ENCODE measurements at regions not wholly inside any gene's neighbourhood (a gene's known extent, or its start where the extent isn't known, plus 50 kb on each side); places are given as distances from the start of the nearest gene placed in this dataset.

DNA sequence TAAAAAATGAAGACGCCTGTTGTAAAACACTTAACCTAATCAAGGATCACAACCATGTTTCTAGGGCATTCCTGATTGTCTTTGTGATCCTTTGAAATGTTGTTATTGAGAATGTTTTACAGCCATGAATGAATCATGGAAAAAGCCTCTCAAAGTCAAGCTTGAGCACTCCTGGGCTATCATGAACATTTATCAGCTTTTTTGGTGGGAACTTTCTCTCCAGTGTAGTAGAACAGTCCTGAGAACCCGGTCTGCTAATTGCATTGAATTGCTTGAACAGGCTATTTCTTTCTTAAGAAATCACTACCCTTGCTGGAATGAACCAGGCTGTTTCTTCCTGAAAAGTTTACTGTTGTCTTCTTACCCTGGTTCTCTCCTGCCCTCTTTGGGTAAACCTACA is 516.5 kb downstream of the FGF9 start:
- ChIA-PET POLR2A (no interaction called here), CTCF (interaction anchor here (0.6 kb wide), 1 partner anchor 8 kb away, joined by 4 read pairs; no protein-coding TSS in a partner anchor)
- DNase-seq, result no peak
- H3K36me3 Mint-ChIP-seq, result peaks cover 1% of the 10 kb centered on the region
- H3K9me3 Mint-ChIP-seq, result no peaks in the 10 kb centered on the region
- no peak overlapping the region for H3K27ac Mint-ChIP-seq
- intact Hi-C loops (cut with micrococcal nuclease), result no loop called here
- peaks cover 2% of the 10 kb centered on the region for H3K4me1 Mint-ChIP-seq (ENCODE audit: low read depth)
- no peak overlapping the region for H3K4me3 Mint-ChIP-seq
- H3K27me3 Mint-ChIP-seq, result peaks cover 2% of the 10 kb centered on the region

DNA sequence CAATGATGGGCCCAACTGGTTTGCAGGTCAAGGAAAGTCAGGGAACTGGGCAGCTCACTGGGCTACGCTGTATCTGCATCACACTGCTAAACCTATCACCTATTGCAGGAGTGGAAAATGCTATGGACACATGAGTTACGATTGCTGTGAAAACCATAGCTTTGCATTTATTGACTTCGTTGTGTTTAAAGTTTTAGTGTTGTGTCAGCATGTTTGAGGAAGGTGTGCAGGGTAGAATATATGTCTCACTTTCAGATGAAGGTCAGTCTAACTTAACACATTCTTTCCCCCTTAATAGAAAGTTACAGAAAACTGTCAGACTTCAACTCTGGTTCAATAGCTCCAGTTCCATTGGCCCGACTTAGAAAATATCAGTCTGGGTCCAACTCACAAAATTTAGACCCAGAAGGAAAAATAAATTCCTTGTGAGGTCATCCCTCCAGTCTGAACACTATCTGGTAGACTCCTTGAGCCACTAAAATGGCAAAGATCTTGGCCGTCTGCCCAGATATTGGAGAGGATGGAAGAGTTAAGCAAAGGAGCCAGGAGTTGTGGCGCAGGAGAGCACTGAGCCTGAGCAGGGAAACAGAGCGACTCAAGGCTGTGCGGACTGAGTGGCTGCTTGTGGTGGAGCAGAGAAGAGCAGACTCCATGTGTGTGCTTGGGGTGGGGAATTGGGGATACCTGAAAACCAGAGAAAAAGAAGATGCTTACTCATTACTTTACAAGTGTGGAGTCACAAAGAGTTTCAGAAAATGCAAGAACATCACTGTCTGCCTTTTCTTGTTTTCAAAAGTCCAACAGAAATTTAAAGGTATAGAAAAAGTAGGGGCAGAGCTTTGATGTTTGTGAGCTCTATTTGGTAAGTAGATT is 518.5 kb downstream of the FGF9 start:
- CTCF ChIA-PET, result no interaction called here
- peaks cover 2% of the 10 kb centered on the region for H3K27me3 Mint-ChIP-seq
- intact Hi-C loops (cut with micrococcal nuclease), result no loop called here
- H3K27ac Mint-ChIP-seq, result no peak overlapping the region
- DNase-seq, result no peak
- POLR2A ChIA-PET, result no interaction called here
- H3K4me1 Mint-ChIP-seq (ENCODE audit: low read depth), result peaks cover 2% of the 10 kb centered on the region
- no peaks in the 10 kb centered on the region for H3K36me3 Mint-ChIP-seq
- H3K4me3 Mint-ChIP-seq, result no peak overlapping the region
- H3K9me3 Mint-ChIP-seq, result no peaks in the 10 kb centered on the region

DNA sequence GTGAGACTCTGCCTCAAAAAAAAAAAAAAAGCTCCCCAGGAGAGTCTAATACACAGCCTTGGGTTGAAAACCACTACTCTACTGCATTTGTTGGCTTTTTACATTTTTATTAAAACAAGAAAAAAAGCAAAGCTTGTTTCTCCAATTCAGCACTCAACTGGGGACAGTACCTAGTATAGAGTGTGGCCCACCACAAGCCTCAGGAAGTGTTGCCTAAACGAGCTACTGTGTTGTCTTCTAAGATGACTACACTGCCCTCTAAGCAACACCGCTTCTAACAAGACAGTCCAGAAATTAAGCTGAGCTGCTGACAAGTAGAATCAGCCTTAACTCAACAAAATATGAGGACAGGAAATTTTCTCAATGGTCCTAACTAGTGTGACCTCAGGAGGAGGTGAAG is 522.2 kb downstream of the FGF9 start:
- ChIA-PET POLR2A (no interaction called here), CTCF (no interaction called here)
- peaks cover 2% of the 10 kb centered on the region for H3K27me3 Mint-ChIP-seq
- no peaks in the 10 kb centered on the region for H3K4me1 Mint-ChIP-seq (ENCODE audit: low read depth)
- intact Hi-C loops (cut with micrococcal nuclease), result no loop called here
- no peak overlapping the region for H3K27ac Mint-ChIP-seq
- no peak for DNase-seq
- H3K9me3 Mint-ChIP-seq, result no peaks in the 10 kb centered on the region
- H3K36me3 Mint-ChIP-seq, result no peaks in the 10 kb centered on the region
- no peak overlapping the region for H3K4me3 Mint-ChIP-seq

DNA sequence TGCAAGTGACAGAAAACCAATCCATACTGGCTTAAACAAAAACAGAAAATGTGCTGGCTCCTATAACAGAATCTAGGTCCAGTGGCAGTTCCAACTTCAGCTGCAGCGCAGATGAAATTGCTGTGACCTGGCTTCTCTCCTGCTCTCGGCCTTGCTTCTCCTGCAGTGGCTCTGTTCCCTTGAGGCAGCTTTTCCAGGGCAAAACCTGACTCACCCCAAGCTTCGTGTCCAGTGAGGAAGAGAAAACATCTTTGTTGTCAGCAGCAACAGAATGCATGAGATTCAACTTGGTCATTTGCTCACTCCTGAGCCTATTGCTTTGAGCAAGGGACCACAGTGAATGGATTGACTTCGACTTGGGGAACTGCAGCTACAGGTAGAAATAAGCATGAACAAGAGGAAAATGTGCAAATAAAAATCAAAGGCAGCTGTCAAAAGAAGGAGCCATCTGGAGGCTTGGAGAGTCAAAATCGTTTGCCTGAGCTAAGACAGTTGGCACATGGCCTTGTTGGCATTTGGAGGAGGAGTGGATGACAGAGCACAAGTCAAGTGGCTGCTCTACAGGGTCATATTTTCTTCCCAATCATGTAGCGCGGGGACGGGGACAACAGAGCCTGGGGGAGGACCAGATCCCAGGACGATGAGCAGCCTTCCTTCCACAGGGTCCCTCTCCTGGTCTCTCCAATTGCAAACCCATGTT is 523.4 kb downstream of the FGF9 start:
- Mint-ChIP-seq H3K36me3 (no peaks in the 10 kb centered on the region), H3K4me3 (no peak overlapping the region), H3K27me3 (peaks cover 2% of the 10 kb centered on the region), H3K4me1 (ENCODE audit: low read depth) (no peaks in the 10 kb centered on the region), H3K27ac (no peak overlapping the region), H3K9me3 (no peaks in the 10 kb centered on the region)
- CTCF ChIA-PET, result no interaction called here
- POLR2A ChIA-PET, result no interaction called here
- no peak for DNase-seq
- intact Hi-C loops (cut with micrococcal nuclease), result no loop called here

DNA sequence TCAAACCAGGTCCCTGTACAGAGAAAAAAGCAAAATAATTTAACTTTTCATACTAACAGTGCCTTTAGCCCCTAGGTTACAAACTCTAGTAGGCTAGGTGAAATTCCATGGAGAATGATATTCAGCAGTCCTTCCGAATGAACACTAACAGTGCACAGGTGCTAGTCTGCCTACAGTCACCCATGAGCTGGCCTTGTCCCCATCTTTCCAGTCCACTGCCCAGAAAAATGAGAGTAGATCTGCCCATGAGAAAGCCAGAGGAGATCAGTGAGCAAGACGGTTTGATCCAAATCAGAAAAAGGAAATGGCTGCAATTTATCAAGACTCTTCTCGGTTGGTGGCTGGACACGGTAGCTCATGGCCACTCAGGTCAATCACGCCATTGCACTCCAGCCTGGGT is 524.9 kb downstream of the FGF9 start:
- CTCF ChIA-PET, result no interaction called here
- no peak overlapping the region for H3K4me3 Mint-ChIP-seq
- no peaks in the 10 kb centered on the region for H3K4me1 Mint-ChIP-seq (ENCODE audit: low read depth)
- no peaks in the 10 kb centered on the region for H3K9me3 Mint-ChIP-seq
- no peak overlapping the region for H3K27ac Mint-ChIP-seq
- intact Hi-C loops (cut with micrococcal nuclease), result no loop called here
- no peaks in the 10 kb centered on the region for H3K36me3 Mint-ChIP-seq
- POLR2A ChIA-PET, result no interaction called here
- DNase-seq, result no peak
- no peaks in the 10 kb centered on the region for H3K27me3 Mint-ChIP-seq

DNA sequence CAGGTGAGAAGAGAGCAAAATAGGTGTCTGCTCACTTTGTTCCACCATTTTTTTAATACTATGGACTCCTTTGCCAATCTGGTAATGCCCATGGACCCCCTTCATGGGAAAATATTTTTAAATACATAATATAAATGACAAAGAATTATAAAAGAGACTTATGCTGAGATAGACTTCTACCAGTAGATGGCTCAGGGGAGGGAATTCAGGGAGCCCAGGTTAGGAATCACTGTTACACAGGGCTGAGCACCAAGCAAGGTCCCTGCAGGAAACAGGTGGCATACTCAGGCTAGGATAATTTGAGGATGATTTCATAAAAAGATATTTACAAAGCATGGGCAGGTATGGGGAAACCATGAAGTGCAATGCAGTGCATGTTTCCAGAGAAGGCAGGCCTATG is 525.9 kb downstream of the FGF9 start:
- H3K36me3 Mint-ChIP-seq, result no peaks in the 10 kb centered on the region
- H3K27ac Mint-ChIP-seq, result no peak overlapping the region
- no peak for DNase-seq
- CTCF ChIA-PET, result no interaction called here
- POLR2A ChIA-PET, result no interaction called here
- H3K4me3 Mint-ChIP-seq, result no peak overlapping the region
- H3K27me3 Mint-ChIP-seq, result no peaks in the 10 kb centered on the region
- H3K4me1 Mint-ChIP-seq (ENCODE audit: low read depth), result no peaks in the 10 kb centered on the region
- no peaks in the 10 kb centered on the region for H3K9me3 Mint-ChIP-seq
- intact Hi-C loops (cut with micrococcal nuclease), result no loop called here

DNA sequence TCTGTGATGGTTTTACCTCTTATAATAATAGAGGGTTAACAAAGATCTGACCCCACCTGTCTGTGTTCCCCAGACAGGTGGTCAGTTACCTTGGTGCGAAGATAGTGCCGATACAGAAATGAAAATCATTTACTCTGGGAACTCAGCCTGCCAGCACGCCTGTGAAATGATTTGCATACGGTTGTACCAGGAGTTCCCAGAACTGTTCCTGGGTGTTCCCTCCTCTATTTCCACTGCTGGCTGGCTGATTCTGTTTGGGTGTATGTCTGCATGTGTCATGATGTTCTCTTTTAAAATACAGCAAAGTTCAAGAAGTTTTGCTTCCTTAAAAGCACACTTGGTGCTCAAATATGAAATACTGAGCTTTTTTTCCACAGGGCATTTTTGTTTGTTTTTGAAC is 527.1 kb downstream of the FGF9 start:
- Mint-ChIP-seq H3K4me3 (no peak overlapping the region), H3K9me3 (no peaks in the 10 kb centered on the region), H3K4me1 (ENCODE audit: low read depth) (no peaks in the 10 kb centered on the region), H3K27me3 (no peaks in the 10 kb centered on the region), H3K27ac (no peak overlapping the region), H3K36me3 (no peaks in the 10 kb centered on the region)
- intact Hi-C loops (cut with micrococcal nuclease), result no loop called here
- ChIA-PET POLR2A (no interaction called here), CTCF (no interaction called here)
- DNase-seq, result no peak

DNA sequence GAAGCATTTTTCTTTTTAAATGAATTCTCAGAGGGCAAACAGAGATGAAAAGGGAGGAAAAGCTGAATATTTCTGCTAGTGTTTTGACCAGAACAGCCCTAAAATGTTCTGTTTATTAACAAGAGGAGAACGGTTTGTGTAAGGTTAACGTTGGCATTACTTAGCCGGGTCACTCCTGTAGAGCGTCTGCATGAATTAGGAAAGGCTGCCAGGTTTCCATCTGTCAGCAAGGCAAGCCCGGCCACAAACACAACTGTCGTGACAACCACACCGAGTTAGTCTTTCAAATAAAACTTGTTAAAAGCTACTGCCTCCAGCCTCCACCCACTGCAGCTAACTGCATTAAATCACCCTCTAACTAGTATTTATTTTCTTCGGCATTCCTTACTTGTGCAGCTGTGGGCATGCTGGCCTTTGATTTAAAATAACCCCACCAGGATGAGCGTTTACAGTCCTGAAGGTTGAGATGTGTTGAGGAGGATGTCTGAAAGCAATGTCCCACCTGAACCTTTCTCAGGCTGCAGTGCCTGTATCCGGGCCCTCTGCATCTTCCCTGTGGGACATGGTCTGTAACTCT is 527.9 kb downstream of the FGF9 start:
- H3K36me3 Mint-ChIP-seq, result no peaks in the 10 kb centered on the region
- no peak overlapping the region for H3K27ac Mint-ChIP-seq
- intact Hi-C loops (cut with micrococcal nuclease), result no loop called here
- no peaks in the 10 kb centered on the region for H3K27me3 Mint-ChIP-seq
- no peak for DNase-seq
- no peak overlapping the region for H3K4me3 Mint-ChIP-seq
- ChIA-PET CTCF (interaction anchor here (0.7 kb wide), 1 partner anchor 80 kb away, joined by 3 read pairs; no protein-coding TSS in a partner anchor), POLR2A (no interaction called here)
- no peaks in the 10 kb centered on the region for H3K4me1 Mint-ChIP-seq (ENCODE audit: low read depth)
- no peaks in the 10 kb centered on the region for H3K9me3 Mint-ChIP-seq

DNA sequence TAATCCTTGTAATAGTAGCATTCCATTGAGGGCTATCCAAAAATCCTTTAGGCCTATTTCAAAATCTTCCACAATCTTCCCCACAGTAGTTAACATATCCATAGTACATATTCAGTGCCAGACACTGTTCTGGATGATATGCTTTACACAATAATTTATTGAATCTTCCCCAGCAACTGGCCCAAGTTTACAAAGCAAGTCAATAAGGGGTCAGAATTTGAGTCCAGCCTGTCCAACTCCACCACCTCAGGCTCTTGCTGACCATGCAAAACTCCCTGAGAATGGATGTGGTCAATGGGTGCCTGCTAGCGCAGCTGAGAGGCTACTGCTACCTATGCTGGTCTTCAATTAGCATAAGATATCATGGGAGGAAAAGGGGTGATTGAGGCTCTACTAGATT is 529.6 kb downstream of the FGF9 start:
- Mint-ChIP-seq H3K4me1 (ENCODE audit: low read depth) (no peaks in the 10 kb centered on the region), H3K27ac (no peak overlapping the region), H3K36me3 (no peaks in the 10 kb centered on the region), H3K27me3 (no peaks in the 10 kb centered on the region), H3K4me3 (no peak overlapping the region), H3K9me3 (no peaks in the 10 kb centered on the region)
- intact Hi-C loops (cut with micrococcal nuclease), result no loop called here
- POLR2A ChIA-PET, result no interaction called here
- DNase-seq, result no peak
- CTCF ChIA-PET, result no interaction called here

DNA sequence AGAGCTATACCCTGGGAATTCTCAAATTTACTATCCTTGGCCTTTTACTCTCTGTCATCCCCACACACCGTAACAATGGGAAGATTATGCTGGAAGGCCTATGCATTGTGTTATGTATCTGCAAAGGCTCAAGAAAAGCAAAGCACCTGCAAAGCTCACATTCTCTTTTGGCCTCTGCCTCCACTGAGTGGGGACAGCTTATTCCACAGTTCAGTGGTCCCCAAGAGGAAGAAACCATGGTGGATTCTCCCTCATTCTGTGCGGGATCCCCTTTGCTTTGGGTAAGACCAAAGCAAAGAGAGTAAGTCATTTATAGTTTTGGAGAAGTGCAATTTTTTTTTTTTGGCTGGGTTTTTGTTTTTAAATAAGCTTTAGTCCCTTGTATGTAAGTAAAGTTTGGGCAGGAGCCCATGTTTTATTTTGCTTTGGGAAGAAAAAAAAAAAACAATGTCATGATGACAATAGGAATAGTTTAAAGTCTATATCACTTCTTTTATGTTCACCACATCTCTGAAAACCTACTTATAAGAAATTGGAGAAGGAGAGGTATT is 530.6 kb downstream of the FGF9 start:
- Mint-ChIP-seq H3K36me3 (no peaks in the 10 kb centered on the region), H3K4me1 (ENCODE audit: low read depth) (no peaks in the 10 kb centered on the region), H3K27ac (no peak overlapping the region), H3K9me3 (peaks cover 3% of the 10 kb centered on the region), H3K4me3 (no peak overlapping the region), H3K27me3 (no peaks in the 10 kb centered on the region)
- DNase-seq, result no peak
- POLR2A ChIA-PET, result no interaction called here
- CTCF ChIA-PET, result no interaction called here
- intact Hi-C loops (cut with micrococcal nuclease), result no loop called here

DNA sequence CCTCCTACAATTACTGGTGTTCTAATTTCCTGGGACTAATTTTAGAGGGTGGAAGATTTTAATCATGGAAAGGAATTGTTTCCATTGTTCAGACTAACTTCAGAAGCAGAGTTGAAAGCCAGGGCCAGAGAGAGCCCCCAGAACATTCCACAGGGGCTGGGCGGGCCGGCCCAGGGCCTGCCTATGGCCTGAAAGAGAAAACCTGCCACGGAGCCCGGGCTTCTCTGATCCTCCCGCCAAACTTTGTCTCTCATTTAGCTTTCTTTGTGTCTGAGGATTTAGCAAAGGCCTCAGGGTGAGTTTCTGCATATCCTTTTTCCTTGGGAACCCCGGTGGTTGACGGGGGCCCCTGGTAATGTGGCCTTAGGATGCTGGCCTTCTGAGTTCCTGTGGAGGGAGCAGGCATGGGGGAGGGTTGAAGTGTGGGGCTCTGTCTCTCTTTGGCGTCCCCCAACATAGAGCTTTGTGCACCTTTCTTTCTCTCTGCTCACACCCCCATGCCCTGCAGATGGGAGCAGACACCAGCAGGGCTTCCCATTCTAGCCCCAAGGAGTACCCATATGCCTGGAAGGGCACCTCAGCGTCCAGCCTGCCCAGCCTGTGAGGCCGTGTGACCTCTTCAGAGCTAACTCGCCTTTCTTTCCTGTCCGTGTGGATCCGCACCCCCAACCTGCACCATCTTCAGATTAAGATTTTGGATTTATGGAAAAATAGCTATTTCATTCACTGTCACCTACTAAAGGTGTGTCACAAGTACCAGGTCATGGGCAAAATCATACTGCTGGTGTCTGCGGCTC is 539.5 kb downstream of the FGF9 start:
- H3K27me3 Mint-ChIP-seq, result no peaks in the 10 kb centered on the region
- CTCF ChIA-PET, result no interaction called here
- H3K36me3 Mint-ChIP-seq, result no peaks in the 10 kb centered on the region
- intact Hi-C loops (cut with micrococcal nuclease), result no loop called here
- peaks cover 10% of the 10 kb centered on the region for H3K4me1 Mint-ChIP-seq (ENCODE audit: low read depth)
- POLR2A ChIA-PET, result no interaction called here
- H3K27ac Mint-ChIP-seq, result no peak overlapping the region
- no peak overlapping the region for H3K4me3 Mint-ChIP-seq
- H3K9me3 Mint-ChIP-seq, result peaks cover 5% of the 10 kb centered on the region
- DNase-seq, result no peak

DNA sequence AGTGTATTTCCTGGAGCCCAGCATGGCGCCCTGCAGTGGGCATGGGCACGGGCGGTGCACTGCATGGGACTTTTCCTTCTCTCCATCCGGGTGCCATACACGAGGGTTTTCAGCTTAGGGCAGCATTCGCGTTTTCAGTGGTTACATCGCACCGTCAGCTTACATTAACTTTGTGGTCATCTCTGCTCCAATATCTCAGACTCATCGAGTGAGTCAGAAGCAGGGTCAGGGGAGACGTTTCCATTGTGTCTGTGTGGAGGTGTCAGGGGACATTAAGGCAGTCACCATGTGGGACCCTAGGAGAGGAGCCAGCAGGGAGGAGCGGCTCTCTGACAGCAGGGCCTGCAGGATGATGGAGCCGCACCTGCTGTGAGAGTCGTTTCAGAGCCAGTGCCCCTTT is 541.0 kb downstream of the FGF9 start:
- no peaks in the 10 kb centered on the region for H3K27me3 Mint-ChIP-seq
- ChIA-PET CTCF (no interaction called here), POLR2A (no interaction called here)
- peaks cover 10% of the 10 kb centered on the region for H3K4me1 Mint-ChIP-seq (ENCODE audit: low read depth)
- H3K9me3 Mint-ChIP-seq, result no peaks in the 10 kb centered on the region
- no peak overlapping the region for H3K27ac Mint-ChIP-seq
- intact Hi-C loops (cut with micrococcal nuclease), result no loop called here
- H3K36me3 Mint-ChIP-seq, result no peaks in the 10 kb centered on the region
- no peak for DNase-seq
- no peak overlapping the region for H3K4me3 Mint-ChIP-seq

Measured in activated CD4-positive, alpha-beta memory T cell treated with anti-CD3 and anti-CD28 coated beads for 36 hours (primary cell).